GM19023 (cell line): ENCODE measurements at regions not wholly inside any gene's neighbourhood (a gene's known extent, or its start where the extent isn't known, plus 50 kb on each side); places are given as distances from the start of the nearest gene placed in this dataset.
"Not testable (repeated sequence)": the region's sequence is repeated elsewhere in the genome, so short reads cannot be mapped to it uniquely, and the experiment has no call there.

Experiments
- ATAC-seq: cut with Tn5 transposase; IDR thresholded peaks from one replicate; pipeline ENCODE4 v1.9.1; 2021; ENCODE audit warnings: mild to moderate bottlenecking, moderate library complexity; ENCODE audit not compliant: unreplicated experiment

- ATAC-seq: no peak
Observed at GRCh38 chr3:63092515-63092914, 185.6 kb upstream of the SYNPR start.

- no peak for ATAC-seq
Observed at GRCh38 chr3:63094642-63095408, 183.3 kb upstream of the SYNPR start.

GRCh38 chr3:63096248-63097058 is 181.7 kb upstream of the SYNPR start:
- no peak for ATAC-seq

- ATAC-seq: no peak
Observed at GRCh38 chr3:63097396-63097795, 180.7 kb upstream of the SYNPR start.

GRCh38 chr3:63116922-63117321 is 161.2 kb upstream of the SYNPR start:
- ATAC-seq: no peak

- no peak for ATAC-seq
Observed at GRCh38 chr3:63124090-63124489, 154.0 kb upstream of the SYNPR start.

- no peak for ATAC-seq
Observed at GRCh38 chr3:63126530-63126929, 151.6 kb upstream of the SYNPR start.

- ATAC-seq: no peak
Observed at GRCh38 chr3:63128380-63128779, 149.7 kb upstream of the SYNPR start.

- ATAC-seq: no peak
Observed at GRCh38 chr3:63130625-63131024, 147.5 kb upstream of the SYNPR start.

- ATAC-seq: no peak
Observed at GRCh38 chr3:63132461-63133250, 145.5 kb upstream of the SYNPR start.

- no peak for ATAC-seq
Observed at GRCh38 chr3:63135367-63135766, 142.7 kb upstream of the SYNPR start.

- ATAC-seq: not testable (repeated sequence)
Observed at GRCh38 chr3:63136249-63136648, 141.9 kb upstream of the SYNPR start.

GRCh38 chr3:63142681-63143080 is 135.4 kb upstream of the SYNPR start:
- no peak for ATAC-seq

- ATAC-seq: no peak
Observed at GRCh38 chr3:63146154-63146553, 132.0 kb upstream of the SYNPR start.

GRCh38 chr3:63150880-63151279 is 127.2 kb upstream of the SYNPR start:
- no peak for ATAC-seq

GRCh38 chr3:63151897-63152296 is 126.2 kb upstream of the SYNPR start:
- no peak for ATAC-seq

- no peak for ATAC-seq
Observed at GRCh38 chr3:63159764-63160163, 118.3 kb upstream of the SYNPR start.

GRCh38 chr3:63167113-63167512 is 111.0 kb upstream of the SYNPR start:
- ATAC-seq: no peak

- no peak for ATAC-seq
Observed at GRCh38 chr3:63168179-63168578, 109.9 kb upstream of the SYNPR start.

GRCh38 chr3:63179862-63180522 is 98.1 kb upstream of the SYNPR start:
- no peak for ATAC-seq

- no peak for ATAC-seq
Observed at GRCh38 chr3:63192248-63192647, 85.9 kb upstream of the SYNPR start.
